Suprapubic skin (tissue), 4 donors: ENCODE measurements at regions not wholly inside any gene's neighbourhood (a gene's known extent, or its start where the extent isn't known, plus 50 kb on each side); places are given as distances from the start of the nearest gene placed in this dataset.
"Not testable (repeated sequence)": the region's sequence is repeated elsewhere in the genome, so short reads cannot be mapped to it uniquely, and the experiment has no call there.

Source experiments
- POLR2A ChIP-seq, 2 donors: fragments of 450-650 bp; IDR thresholded peaks; one replicate each; pipeline ENCODE4 v1.6.1; 2017; ENCODE audit warnings: antibody characterized with exemption in 2 of 2, mild to moderate bottlenecking in 2 of 2, moderate library complexity in 2 of 2
- POLR2AphosphoS5 ChIP-seq, 3 donors: sonication (generic); formaldehyde crosslinking; IDR thresholded peaks; one replicate each; pipeline ENCODE4 v1.6.1; 2017; ENCODE audit warnings: antibody characterized with exemption in 3 of 3
- TF ChIP-seq, protein P1 (sequence below), 2 donors: fragments of 200-600 bp in 1 of 2; fragments of 450-650 bp in 1 of 2; sonication (generic) in 1 of 2; IDR thresholded peaks; one replicate each; pipeline ENCODE4 v1.5.1; 2016 to 2019; ENCODE audit warnings: antibody characterized with exemption in 2 of 2, mild to moderate bottlenecking in 1 of 2, moderate library complexity in 1 of 2

DNA sequence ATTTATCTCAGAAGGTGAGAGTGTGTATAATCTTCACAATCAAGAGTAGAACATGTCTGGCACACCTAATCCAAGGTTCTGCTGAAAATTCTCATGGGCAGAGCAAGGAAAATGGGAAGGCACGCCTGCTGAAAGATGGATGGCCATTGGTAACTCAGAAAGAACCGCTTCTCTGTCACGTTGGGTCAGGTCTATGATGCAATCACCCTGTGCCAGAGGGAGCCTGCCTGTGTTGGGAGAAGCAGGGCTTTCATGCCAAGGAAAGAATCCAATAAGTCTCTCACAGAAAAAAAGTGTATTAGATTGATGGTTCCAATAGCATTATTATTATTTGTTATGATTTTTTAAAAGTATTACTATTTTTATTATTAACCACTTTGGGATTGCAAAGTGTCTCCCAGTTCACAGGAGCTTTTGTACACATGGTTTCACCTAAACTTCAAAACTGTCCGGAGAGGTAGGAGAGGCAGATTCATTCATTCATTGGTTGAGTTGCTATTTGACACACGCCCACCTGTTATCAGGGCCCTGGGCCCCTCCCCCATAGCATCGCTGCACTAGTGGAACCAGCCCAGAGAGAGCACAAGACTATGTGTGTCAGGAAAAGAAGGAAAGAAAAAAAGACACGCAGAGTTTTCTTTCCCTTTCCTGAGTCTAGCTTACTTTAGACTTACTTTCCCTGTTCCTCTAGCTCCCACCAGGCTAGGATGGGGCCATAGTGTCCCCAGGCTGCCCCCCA is 324.6 kb downstream of the BCL2L11 start:
- TF ChIP-seq, protein P1, sequence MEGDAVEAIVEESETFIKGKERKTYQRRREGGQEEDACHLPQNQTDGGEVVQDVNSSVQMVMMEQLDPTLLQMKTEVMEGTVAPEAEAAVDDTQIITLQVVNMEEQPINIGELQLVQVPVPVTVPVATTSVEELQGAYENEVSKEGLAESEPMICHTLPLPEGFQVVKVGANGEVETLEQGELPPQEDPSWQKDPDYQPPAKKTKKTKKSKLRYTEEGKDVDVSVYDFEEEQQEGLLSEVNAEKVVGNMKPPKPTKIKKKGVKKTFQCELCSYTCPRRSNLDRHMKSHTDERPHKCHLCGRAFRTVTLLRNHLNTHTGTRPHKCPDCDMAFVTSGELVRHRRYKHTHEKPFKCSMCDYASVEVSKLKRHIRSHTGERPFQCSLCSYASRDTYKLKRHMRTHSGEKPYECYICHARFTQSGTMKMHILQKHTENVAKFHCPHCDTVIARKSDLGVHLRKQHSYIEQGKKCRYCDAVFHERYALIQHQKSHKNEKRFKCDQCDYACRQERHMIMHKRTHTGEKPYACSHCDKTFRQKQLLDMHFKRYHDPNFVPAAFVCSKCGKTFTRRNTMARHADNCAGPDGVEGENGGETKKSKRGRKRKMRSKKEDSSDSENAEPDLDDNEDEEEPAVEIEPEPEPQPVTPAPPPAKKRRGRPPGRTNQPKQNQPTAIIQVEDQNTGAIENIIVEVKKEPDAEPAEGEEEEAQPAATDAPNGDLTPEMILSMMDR (IDR thresholded peaks at IDR 0.05) = not testable (repeated sequence)
- not testable (repeated sequence) for TF ChIP-seq POLR2AphosphoS5, POLR2A (IDR thresholded peaks at IDR 0.05)
